CD4-positive, alpha-beta memory T cell (primary cell): ENCODE measurements at regions not wholly inside any gene's neighbourhood (a gene's known extent, or its start where the extent isn't known, plus 50 kb on each side); places are given as distances from the start of the nearest gene placed in this dataset.

ENCODE experiments used
- CTCF ChIA-PET: fragments of 350-600 bp; sonication (Branson Sonifier 250); formaldehyde crosslinking; loops from one replicate; lab custom pipeline; 2021; ENCODE audit warnings: inconsistent platforms; ENCODE audit not compliant: partially characterized antibody; lab: Charles Lee
- POLR2A ChIA-PET: fragments of 350-600 bp; sonication (Branson Sonifier 250); formaldehyde crosslinking; loops from one replicate; lab custom pipeline; 2021; ENCODE audit not compliant: partially characterized antibody; lab: Charles Lee
- DNase-seq, 5 donors: peaks; one replicate each; pipeline versions ENCODE4 v3.0.0 to v3.0.0-alpha.2; 2020 to 2022; ENCODE audit warnings: mixed read lengths in 1 of 5
- H3K27ac ChIP-seq: one replicate; pipeline ENCODE4 v1.7.0; 2013; ENCODE audit warnings: low read depth, low read length
- H3K27me3 ChIP-seq: 2 replicates; pipeline ENCODE4 v1.7.0; 2013; ENCODE audit warnings: mild to moderate bottlenecking, low read length, moderate library complexity; ENCODE audit not compliant: insufficient read depth
- H3K36me3 ChIP-seq: 2 replicates; pipeline ENCODE4 v1.7.0; 2013; ENCODE audit warnings: mild to moderate bottlenecking, low read length, moderate library complexity; ENCODE audit not compliant: insufficient read depth
- H3K4me1 ChIP-seq: 2 replicates; pipeline ENCODE4 v1.7.0; 2013; ENCODE audit warnings: mild to moderate bottlenecking, low read length, moderate library complexity; ENCODE audit not compliant: insufficient read depth
- H3K4me3 ChIP-seq, 2 donors: one replicate each; pipeline ENCODE4 v1.7.0; 2013; ENCODE audit warnings: low read length in 2 of 2, mild to moderate bottlenecking in 1 of 2
- H3K9me3 ChIP-seq, 2 donors: one replicate each; pipeline ENCODE4 v1.7.0; 2013; ENCODE audit warnings: low read length in 2 of 2, control low read depth in 1 of 2; ENCODE audit not compliant: control insufficient read depth in 1 of 2
- H3K27ac Mint-ChIP-seq, 7 donors: one replicate each; pipeline ENCODE4 v1.8.0; 2020 to 2021; ENCODE audit warnings: mixed read lengths in 7 of 7, mild to moderate bottlenecking in 6 of 7, inconsistent platforms in 3 of 7, moderate library complexity in 3 of 7
- H3K27me3 Mint-ChIP-seq, 2 donors: one replicate each; pipeline ENCODE4 v1.8.0; 2020 to 2021; ENCODE audit warnings: mixed read lengths in 2 of 2
- H3K36me3 Mint-ChIP-seq, 2 donors: one replicate each; pipeline ENCODE4 v1.8.0; 2020 to 2021; ENCODE audit warnings: mixed read lengths in 2 of 2, inconsistent platforms in 1 of 2, mild to moderate bottlenecking in 1 of 2
- H3K4me1 Mint-ChIP-seq, 4 donors: one replicate each; pipeline ENCODE4 v1.8.0; 2020 to 2021; ENCODE audit warnings: mixed read lengths in 4 of 4, mild to moderate bottlenecking in 1 of 4
- H3K4me3 Mint-ChIP-seq, 8 donors: one replicate each; pipeline ENCODE4 v1.8.0; 2020 to 2021; ENCODE audit warnings: mixed read lengths in 8 of 8, mild to moderate bottlenecking in 7 of 8, moderate library complexity in 6 of 8, inconsistent platforms in 3 of 8
- H3K9me3 Mint-ChIP-seq, 8 donors: one replicate each; pipeline ENCODE4 v1.8.0; 2020 to 2021; ENCODE audit warnings: mixed read lengths in 8 of 8, mild to moderate bottlenecking in 5 of 8, inconsistent platforms in 3 of 8, moderate library complexity in 1 of 8
- intact Hi-C: fragments of 100-400 bp; cut with micrococcal nuclease; formaldehyde crosslinking; loops from one replicate; pipeline ENCODE4 v1.15.1; 2023

DNA sequence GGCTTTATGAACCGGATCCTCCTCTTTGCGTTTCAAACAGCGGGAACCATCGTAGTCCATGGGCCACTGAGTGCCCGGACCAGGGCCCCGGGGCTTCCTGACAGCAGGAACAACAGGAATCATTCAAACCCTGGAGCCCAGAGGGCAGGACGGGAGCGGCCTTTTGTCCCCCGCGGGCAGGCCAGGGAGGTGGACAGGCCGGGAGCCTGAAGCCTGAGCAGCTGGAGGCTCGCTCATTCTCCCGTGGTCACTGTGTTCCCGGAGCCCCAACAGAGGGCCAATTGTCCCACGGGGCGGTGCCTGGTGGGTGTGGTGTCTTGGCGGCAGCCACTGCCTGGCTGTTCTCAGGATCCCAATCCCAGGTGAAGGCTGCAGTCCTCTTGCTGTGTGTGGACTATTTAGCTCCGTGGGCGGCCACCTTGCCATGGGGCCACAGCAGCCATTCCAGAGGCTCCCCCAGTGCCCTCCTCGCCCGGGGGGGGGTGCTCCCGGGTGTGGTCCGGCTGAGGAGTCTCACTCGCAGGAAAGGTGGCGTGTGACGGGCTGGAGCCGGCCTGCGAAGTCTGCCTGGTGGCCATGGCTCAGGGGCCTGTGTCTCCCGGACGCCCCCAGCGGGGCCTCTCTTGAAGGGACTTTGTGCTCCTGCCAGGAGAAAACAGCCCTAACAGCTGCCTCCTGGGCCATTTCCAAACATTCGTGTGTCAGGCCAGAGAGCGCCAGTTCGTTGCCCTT is 77.2 kb upstream of the BHLHE23 start:
- Mint-ChIP-seq H3K9me3 (peaks cover 2 to 16% (median 9%) of the 10 kb centered on the region in 8 donors), H3K4me1 (no peaks in the 10 kb centered on the region), H3K36me3 (peaks cover 0 to 1% of the 10 kb centered on the region in 2 donors), H3K27me3 (peaks cover 24 to 26% of the 10 kb centered on the region in 2 donors), H3K4me3 (no peak overlapping the region), H3K27ac (no peak overlapping the region)
- Histone ChIP-seq H3K9me3 (no peaks in the 10 kb centered on the region), H3K27ac (no peak overlapping the region), H3K27me3 (no peaks in the 10 kb centered on the region), H3K36me3 (no peaks in the 10 kb centered on the region), H3K4me3 (no peak overlapping the region), H3K4me1 (no peaks in the 10 kb centered on the region)
- intact Hi-C loops = no loop called here
- ChIA-PET POLR2A (no interaction called here), CTCF (no interaction called here)
- no peak for DNase-seq

DNA sequence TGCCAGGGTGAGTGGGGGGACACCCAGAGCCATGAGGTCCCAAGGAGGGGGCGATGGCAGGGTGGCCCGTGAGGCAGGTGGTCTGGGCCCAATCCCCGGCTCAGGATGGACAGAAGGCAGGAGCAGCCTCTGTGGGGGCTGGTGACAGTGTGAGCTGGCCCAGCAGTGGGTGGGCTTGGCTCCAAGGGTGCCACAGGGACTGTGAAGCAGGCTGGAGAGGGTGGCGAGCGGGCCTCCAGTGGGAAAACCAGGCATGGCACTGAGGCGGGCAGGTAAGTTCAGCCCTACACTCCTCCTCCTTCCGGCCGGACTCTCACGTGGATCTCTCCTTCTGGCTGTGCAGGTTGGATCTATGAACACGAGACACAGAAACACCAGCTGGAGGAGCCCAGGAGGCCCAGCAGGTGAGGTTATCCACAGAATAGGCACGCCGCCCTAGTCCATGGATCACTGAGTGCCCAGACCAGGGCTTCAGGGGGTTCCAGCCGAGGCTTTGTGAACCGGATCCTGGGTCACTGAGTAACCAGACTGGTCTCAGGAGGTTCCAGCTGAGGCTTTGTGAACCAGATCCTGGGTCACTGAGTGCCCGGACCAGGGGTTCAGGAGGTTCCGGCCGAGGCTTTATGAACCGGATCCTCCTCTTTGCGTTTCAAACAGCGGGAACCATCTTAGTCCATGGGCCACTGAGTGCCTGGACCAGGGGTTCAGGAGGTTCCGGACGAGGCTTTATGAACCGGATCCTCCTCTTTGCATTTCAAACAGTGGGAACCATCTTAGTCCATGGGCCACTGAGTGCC is 76.4 kb upstream of the BHLHE23 start:
- ChIA-PET CTCF (no interaction called here), POLR2A (no interaction called here)
- H3K36me3 Mint-ChIP-seq = peaks cover 0 to 3% of the 10 kb centered on the region in 2 donors
- no peak overlapping the region for H3K27ac Mint-ChIP-seq
- intact Hi-C loops = no loop called here
- peaks cover 20 to 24% of the 10 kb centered on the region in 2 donors for H3K27me3 Mint-ChIP-seq
- H3K36me3 ChIP-seq = no peaks in the 10 kb centered on the region
- no peak overlapping the region for H3K27ac ChIP-seq
- no peaks in the 10 kb centered on the region for H3K4me1 ChIP-seq
- H3K4me3 Mint-ChIP-seq = no peak overlapping the region
- H3K27me3 ChIP-seq = no peaks in the 10 kb centered on the region
- H3K9me3 ChIP-seq = no peaks in the 10 kb centered on the region
- no peak overlapping the region for H3K4me3 ChIP-seq
- no peaks in the 10 kb centered on the region for H3K4me1 Mint-ChIP-seq
- H3K9me3 Mint-ChIP-seq = peaks cover 2 to 25% (median 17%) of the 10 kb centered on the region in 8 donors
- no peak for DNase-seq

DNA sequence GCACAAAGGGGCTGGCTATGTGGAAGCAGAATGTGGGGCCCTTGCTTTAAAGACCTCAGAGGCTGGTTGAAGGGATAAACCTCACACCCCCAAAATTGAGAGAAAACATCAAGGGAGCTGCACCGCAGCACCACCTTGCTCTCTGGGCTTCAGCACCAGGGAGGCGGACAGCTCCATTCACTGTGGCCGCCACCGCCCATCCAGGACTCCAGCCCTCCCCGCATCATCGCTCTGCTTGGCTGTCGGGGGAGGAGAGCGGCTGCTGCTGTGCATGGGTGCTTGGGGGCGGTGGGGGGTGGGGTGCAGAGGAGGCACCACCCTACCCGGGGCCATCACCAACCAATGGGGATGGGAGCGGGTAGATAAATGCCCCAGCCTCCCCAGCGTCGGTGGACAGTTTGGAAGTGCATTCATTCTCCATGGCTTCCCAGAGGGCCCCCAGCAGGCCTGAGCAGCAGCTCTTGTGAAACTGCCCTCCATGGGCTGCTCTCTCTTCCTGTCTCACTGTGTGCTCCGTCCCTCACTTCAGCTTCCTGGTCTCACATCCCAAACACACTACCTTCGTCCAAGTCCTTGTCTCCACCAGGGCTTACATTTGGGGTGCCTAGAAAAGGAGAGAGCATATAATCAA is 75.7 kb upstream of the BHLHE23 start:
- ChIA-PET CTCF (no interaction called here), POLR2A (no interaction called here)
- peak in 2 of 5 donors; percentile 24 to 27 for DNase-seq
- peaks cover 2 to 32% (median 24%) of the 10 kb centered on the region in 8 donors for H3K9me3 Mint-ChIP-seq
- Histone ChIP-seq H3K36me3 (no peaks in the 10 kb centered on the region), H3K27me3 (no peaks in the 10 kb centered on the region), H3K27ac (no peak overlapping the region), H3K4me3 (no peak overlapping the region), H3K4me1 (no peaks in the 10 kb centered on the region), H3K9me3 (peaks cover 0 to 4% of the 10 kb centered on the region in 2 donors)
- peaks cover 0 to 3% of the 10 kb centered on the region in 2 donors for H3K36me3 Mint-ChIP-seq
- no peak overlapping the region for H3K4me3 Mint-ChIP-seq
- H3K4me1 Mint-ChIP-seq = no peaks in the 10 kb centered on the region
- intact Hi-C loops = no loop called here
- peaks cover 20 to 24% of the 10 kb centered on the region in 2 donors for H3K27me3 Mint-ChIP-seq
- H3K27ac Mint-ChIP-seq = no peak overlapping the region

DNA sequence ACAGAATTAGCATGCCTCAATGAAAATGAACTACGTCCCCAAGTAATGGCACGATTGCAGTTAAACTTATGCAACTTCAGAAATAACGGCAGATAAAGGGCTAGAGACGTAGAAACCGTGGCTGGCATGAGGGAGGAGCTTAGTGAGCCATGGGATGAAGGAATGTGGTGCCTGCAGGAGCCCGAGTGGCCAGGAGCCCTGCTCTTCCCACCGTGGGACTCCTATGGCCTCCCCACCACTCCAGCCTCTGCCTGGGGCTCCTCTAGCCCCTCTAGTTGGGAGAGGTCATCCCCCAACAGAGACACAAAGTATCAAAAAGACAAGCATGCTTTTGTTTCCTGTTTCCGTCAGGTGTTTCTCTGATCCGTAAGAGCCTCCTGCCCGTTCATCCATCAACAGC is 75.1 kb upstream of the BHLHE23 start:
- H3K27ac ChIP-seq = no peak overlapping the region
- POLR2A ChIA-PET = no interaction called here
- peaks cover 2 to 38% (median 29%) of the 10 kb centered on the region in 8 donors for H3K9me3 Mint-ChIP-seq
- no peak overlapping the region for H3K4me3 Mint-ChIP-seq
- intact Hi-C loops = no loop called here
- no peak for DNase-seq
- CTCF ChIA-PET = no interaction called here
- H3K4me3 ChIP-seq = no peak overlapping the region
- H3K36me3 ChIP-seq = no peaks in the 10 kb centered on the region
- H3K4me1 ChIP-seq = no peaks in the 10 kb centered on the region
- peaks cover 21 to 22% of the 10 kb centered on the region in 2 donors for H3K27me3 Mint-ChIP-seq
- peaks cover 0 to 3% of the 10 kb centered on the region in 2 donors for H3K36me3 Mint-ChIP-seq
- H3K27ac Mint-ChIP-seq = peak overlapping the region in 1 of 7 donors; percentile 19
- peaks cover 0 to 5% of the 10 kb centered on the region in 2 donors for H3K9me3 ChIP-seq
- no peaks in the 10 kb centered on the region for H3K27me3 ChIP-seq
- no peaks in the 10 kb centered on the region for H3K4me1 Mint-ChIP-seq

DNA sequence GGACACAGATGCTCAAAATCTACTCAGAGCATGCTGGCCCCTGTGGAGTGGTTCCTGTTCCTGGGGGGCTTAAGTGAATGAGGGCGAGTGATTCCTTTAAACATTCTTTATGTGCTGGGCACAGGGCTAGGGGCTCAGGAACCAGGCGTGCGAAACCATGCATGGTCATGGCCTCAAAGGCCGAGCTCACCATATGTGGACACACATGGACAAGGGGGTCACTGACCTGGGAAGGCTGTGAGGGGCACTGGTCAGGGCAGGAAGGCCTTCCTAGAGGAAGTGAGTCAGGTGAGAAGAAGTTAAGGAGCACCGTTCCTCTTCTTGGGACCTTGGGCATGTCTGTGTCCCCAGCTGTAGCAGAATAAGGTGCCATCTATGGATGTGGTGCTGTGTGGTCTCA is 74.6 kb upstream of the BHLHE23 start:
- H3K27ac Mint-ChIP-seq = peak overlapping the region in 1 of 7 donors; percentile 19
- H3K36me3 Mint-ChIP-seq = peaks cover 0 to 3% of the 10 kb centered on the region in 2 donors
- ChIA-PET POLR2A (no interaction called here), CTCF (no interaction called here)
- Histone ChIP-seq H3K27me3 (no peaks in the 10 kb centered on the region), H3K27ac (no peak overlapping the region), H3K4me3 (no peak overlapping the region), H3K4me1 (no peaks in the 10 kb centered on the region), H3K9me3 (peaks cover 0 to 5% of the 10 kb centered on the region in 2 donors), H3K36me3 (no peaks in the 10 kb centered on the region)
- intact Hi-C loops = no loop called here
- H3K9me3 Mint-ChIP-seq = peaks cover 2 to 43% (median 34%) of the 10 kb centered on the region in 8 donors
- H3K27me3 Mint-ChIP-seq = peaks cover 22 to 23% of the 10 kb centered on the region in 2 donors
- H3K4me1 Mint-ChIP-seq = no peaks in the 10 kb centered on the region
- no peak for DNase-seq
- no peak overlapping the region for H3K4me3 Mint-ChIP-seq

DNA sequence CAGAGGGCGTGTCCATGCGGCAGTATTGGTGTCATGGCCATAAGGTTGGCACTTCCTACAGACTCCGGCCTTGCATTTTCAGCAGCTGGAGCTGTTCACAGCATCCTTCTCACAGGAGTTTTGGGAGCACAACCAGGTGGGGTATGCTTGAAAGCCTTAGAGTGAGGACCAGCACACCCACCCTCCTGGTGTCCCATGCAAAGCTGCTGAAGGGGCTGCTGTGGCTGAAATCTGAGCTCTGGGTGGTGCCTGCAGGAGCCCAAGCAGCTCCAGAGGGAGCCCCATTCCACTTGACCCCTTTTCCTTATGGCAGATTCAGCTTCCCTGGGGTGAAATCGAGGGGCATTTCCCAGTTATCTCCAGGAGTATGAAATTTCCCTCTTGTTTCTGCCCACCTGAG is 74.0 kb upstream of the BHLHE23 start:
- no peak overlapping the region for H3K4me3 Mint-ChIP-seq
- DNase-seq = no peak
- Histone ChIP-seq H3K9me3 (peaks cover 0 to 5% of the 10 kb centered on the region in 2 donors), H3K4me1 (no peaks in the 10 kb centered on the region), H3K27ac (no peak overlapping the region), H3K27me3 (no peaks in the 10 kb centered on the region), H3K4me3 (no peak overlapping the region), H3K36me3 (no peaks in the 10 kb centered on the region)
- H3K36me3 Mint-ChIP-seq = peaks cover 0 to 5% of the 10 kb centered on the region in 2 donors
- POLR2A ChIA-PET = no interaction called here
- H3K9me3 Mint-ChIP-seq = peaks cover 2 to 46% (median 38%) of the 10 kb centered on the region in 8 donors
- CTCF ChIA-PET = no interaction called here
- H3K27me3 Mint-ChIP-seq = peaks cover 21 to 23% of the 10 kb centered on the region in 2 donors
- intact Hi-C loops = no loop called here
- no peak overlapping the region for H3K27ac Mint-ChIP-seq
- H3K4me1 Mint-ChIP-seq = no peaks in the 10 kb centered on the region

DNA sequence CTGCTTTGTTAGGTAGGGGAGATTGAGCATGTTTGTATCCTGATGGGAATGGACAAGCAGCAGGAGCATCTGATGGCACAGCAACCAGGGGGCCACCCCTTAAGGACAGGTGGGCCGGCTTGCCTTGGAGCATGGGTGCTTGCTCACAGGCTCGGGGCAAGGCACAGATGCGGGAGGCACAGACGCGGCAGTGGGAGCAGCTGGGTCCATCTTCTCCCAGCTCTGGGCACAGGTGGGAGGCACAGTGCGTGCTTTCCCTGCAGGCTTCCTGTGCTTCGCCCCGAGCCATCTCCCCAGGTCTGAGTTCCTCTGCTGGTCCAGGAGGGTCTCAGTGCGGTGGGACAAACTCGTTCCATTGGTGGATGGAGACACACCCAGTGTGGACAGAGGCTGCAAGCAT is 73.6 kb upstream of the BHLHE23 start:
- Mint-ChIP-seq H3K9me3 (peaks cover 2 to 48% (median 38%) of the 10 kb centered on the region in 8 donors), H3K27ac (no peak overlapping the region), H3K4me1 (no peaks in the 10 kb centered on the region), H3K36me3 (peaks cover 0 to 5% of the 10 kb centered on the region in 2 donors), H3K4me3 (no peak overlapping the region), H3K27me3 (peaks cover 22 to 23% of the 10 kb centered on the region in 2 donors)
- Histone ChIP-seq H3K9me3 (peaks cover 0 to 5% of the 10 kb centered on the region in 2 donors), H3K36me3 (no peaks in the 10 kb centered on the region), H3K4me3 (no peak overlapping the region), H3K27ac (no peak overlapping the region), H3K4me1 (no peaks in the 10 kb centered on the region), H3K27me3 (no peaks in the 10 kb centered on the region)
- intact Hi-C loops = no loop called here
- no peak for DNase-seq
- CTCF ChIA-PET = no interaction called here
- POLR2A ChIA-PET = no interaction called here
